ENCODE measurements at regions not wholly inside any gene's neighbourhood (a gene's known extent, or its start where the extent isn't known, plus 50 kb on each side); places are given as distances from the start of the nearest gene placed in this dataset.

DNA sequence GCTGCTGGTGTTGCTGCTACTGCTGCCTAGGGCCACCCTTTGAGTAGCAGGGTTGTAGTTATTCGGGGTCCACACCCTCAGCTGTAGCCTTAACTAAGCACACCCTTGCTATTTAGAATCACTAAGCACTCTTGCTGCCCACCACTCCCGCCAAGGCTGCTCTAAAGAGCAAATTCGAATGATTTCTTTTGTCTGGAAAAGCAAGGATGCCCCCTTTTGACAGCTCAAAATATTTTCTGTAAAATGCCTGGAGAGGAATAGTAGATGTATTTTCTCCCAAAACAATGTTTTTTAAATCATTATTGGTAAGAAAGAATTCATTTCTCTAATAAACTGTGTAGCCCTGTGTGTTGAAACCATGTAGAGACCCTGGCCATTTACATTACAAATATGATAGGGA, 80.8 kb upstream of the PAPOLG start:
- TF ChIP-seq POLR2AphosphoS5 (IDR thresholded peaks at IDR 0.05; ENCODE audit: low read depth) (no peak), EZH2phosphoT487 (IDR thresholded peaks at IDR 0.05; ENCODE audit: unreplicated experiment) (no peak), CREB1 (CRISPR knock-in tag; IDR thresholded peaks at IDR 0.05; ENCODE audit: low read depth) (no peak), EZH2 (IDR thresholded peaks at IDR 0.05; ENCODE audit: low read depth, unreplicated experiment) (no peak), ZNF331 (CRISPR knock-in tag; IDR thresholded peaks at IDR 0.05; ENCODE audit: low read depth) (no peak), STAT1 (IDR thresholded peaks at IDR 0.05; ENCODE audit: unreplicated experiment) (no peak), JUNB (IDR thresholded peaks at IDR 0.05; ENCODE audit: unreplicated experiment) (no peak), ZNF114 (CRISPR knock-in tag; IDR thresholded peaks at IDR 0.05) (no peak), NANOG (IDR thresholded peaks at IDR 0.05; ENCODE audit: borderline replicate concordance) (no peak)
- TF ChIP-seq, protein P1, sequence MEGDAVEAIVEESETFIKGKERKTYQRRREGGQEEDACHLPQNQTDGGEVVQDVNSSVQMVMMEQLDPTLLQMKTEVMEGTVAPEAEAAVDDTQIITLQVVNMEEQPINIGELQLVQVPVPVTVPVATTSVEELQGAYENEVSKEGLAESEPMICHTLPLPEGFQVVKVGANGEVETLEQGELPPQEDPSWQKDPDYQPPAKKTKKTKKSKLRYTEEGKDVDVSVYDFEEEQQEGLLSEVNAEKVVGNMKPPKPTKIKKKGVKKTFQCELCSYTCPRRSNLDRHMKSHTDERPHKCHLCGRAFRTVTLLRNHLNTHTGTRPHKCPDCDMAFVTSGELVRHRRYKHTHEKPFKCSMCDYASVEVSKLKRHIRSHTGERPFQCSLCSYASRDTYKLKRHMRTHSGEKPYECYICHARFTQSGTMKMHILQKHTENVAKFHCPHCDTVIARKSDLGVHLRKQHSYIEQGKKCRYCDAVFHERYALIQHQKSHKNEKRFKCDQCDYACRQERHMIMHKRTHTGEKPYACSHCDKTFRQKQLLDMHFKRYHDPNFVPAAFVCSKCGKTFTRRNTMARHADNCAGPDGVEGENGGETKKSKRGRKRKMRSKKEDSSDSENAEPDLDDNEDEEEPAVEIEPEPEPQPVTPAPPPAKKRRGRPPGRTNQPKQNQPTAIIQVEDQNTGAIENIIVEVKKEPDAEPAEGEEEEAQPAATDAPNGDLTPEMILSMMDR (conservative IDR thresholded peaks at IDR 0.05; ENCODE audit: low read depth in 2 of 2): peak; percentile 16 to 40; a peak in 3 of 4 replicates
- TF ChIP-seq, protein P2, sequence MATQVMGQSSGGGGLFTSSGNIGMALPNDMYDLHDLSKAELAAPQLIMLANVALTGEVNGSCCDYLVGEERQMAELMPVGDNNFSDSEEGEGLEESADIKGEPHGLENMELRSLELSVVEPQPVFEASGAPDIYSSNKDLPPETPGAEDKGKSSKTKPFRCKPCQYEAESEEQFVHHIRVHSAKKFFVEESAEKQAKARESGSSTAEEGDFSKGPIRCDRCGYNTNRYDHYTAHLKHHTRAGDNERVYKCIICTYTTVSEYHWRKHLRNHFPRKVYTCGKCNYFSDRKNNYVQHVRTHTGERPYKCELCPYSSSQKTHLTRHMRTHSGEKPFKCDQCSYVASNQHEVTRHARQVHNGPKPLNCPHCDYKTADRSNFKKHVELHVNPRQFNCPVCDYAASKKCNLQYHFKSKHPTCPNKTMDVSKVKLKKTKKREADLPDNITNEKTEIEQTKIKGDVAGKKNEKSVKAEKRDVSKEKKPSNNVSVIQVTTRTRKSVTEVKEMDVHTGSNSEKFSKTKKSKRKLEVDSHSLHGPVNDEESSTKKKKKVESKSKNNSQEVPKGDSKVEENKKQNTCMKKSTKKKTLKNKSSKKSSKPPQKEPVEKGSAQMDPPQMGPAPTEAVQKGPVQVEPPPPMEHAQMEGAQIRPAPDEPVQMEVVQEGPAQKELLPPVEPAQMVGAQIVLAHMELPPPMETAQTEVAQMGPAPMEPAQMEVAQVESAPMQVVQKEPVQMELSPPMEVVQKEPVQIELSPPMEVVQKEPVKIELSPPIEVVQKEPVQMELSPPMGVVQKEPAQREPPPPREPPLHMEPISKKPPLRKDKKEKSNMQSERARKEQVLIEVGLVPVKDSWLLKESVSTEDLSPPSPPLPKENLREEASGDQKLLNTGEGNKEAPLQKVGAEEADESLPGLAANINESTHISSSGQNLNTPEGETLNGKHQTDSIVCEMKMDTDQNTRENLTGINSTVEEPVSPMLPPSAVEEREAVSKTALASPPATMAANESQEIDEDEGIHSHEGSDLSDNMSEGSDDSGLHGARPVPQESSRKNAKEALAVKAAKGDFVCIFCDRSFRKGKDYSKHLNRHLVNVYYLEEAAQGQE (IDR thresholded peaks at IDR 0.05; ENCODE audit: unreplicated experiment): no peak
- TF ChIP-seq, protein P3, sequence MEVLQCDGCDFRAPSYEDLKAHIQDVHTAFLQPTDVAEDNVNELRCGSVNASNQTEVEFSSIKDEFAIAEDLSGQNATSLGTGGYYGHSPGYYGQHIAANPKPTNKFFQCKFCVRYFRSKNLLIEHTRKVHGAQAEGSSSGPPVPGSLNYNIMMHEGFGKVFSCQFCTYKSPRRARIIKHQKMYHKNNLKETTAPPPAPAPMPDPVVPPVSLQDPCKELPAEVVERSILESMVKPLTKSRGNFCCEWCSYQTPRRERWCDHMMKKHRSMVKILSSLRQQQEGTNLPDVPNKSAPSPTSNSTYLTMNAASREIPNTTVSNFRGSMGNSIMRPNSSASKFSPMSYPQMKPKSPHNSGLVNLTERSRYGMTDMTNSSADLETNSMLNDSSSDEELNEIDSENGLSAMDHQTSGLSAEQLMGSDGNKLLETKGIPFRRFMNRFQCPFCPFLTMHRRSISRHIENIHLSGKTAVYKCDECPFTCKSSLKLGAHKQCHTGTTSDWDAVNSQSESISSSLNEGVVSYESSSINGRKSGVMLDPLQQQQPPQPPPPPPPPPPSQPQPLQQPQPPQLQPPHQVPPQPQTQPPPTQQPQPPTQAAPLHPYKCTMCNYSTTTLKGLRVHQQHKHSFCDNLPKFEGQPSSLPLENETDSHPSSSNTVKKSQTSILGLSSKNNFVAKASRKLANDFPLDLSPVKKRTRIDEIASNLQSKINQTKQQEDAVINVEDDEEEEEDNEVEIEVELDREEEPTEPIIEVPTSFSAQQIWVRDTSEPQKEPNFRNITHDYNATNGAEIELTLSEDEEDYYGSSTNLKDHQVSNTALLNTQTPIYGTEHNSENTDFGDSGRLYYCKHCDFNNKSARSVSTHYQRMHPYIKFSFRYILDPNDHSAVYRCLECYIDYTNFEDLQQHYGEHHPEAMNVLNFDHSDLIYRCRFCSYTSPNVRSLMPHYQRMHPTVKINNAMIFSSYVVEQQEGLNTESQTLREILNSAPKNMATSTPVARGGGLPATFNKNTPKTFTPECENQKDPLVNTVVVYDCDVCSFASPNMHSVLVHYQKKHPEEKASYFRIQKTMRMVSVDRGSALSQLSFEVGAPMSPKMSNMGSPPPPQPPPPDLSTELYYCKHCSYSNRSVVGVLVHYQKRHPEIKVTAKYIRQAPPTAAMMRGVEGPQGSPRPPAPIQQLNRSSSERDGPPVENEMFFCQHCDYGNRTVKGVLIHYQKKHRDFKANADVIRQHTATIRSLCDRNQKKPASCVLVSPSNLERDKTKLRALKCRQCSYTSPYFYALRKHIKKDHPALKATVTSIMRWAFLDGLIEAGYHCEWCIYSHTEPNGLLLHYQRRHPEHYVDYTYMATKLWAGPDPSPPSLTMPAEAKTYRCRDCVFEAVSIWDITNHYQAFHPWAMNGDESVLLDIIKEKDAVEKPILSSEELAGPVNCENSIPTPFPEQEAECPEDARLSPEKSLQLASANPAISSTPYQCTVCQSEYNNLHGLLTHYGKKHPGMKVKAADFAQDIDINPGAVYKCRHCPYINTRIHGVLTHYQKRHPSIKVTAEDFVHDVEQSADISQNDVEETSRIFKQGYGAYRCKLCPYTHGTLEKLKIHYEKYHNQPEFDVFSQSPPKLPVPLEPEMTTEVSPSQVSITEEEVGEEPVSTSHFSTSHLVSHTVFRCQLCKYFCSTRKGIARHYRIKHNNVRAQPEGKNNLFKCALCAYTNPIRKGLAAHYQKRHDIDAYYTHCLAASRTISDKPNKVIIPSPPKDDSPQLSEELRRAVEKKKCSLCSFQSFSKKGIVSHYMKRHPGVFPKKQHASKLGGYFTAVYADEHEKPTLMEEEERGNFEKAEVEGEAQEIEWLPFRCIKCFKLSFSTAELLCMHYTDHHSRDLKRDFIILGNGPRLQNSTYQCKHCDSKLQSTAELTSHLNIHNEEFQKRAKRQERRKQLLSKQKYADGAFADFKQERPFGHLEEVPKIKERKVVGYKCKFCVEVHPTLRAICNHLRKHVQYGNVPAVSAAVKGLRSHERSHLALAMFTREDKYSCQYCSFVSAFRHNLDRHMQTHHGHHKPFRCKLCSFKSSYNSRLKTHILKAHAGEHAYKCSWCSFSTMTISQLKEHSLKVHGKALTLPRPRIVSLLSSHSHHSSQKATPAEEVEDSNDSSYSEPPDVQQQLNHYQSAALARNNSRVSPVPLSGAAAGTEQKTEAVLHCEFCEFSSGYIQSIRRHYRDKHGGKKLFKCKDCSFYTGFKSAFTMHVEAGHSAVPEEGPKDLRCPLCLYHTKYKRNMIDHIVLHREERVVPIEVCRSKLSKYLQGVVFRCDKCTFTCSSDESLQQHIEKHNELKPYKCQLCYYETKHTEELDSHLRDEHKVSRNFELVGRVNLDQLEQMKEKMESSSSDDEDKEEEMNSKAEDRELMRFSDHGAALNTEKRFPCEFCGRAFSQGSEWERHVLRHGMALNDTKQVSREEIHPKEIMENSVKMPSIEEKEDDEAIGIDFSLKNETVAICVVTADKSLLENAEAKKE (CRISPR knock-in tag; IDR thresholded peaks at IDR 0.05): no peak
- TF ChIP-seq, protein P4, sequence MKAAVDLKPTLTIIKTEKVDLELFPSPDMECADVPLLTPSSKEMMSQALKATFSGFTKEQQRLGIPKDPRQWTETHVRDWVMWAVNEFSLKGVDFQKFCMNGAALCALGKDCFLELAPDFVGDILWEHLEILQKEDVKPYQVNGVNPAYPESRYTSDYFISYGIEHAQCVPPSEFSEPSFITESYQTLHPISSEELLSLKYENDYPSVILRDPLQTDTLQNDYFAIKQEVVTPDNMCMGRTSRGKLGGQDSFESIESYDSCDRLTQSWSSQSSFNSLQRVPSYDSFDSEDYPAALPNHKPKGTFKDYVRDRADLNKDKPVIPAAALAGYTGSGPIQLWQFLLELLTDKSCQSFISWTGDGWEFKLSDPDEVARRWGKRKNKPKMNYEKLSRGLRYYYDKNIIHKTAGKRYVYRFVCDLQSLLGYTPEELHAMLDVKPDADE (IDR thresholded peaks at IDR 0.05): no peak
